Naive B cell (primary cell): ENCODE measurements at regions not wholly inside any gene's neighbourhood (a gene's known extent, or its start where the extent isn't known, plus 50 kb on each side); places are given as distances from the start of the nearest gene placed in this dataset.

ENCODE experiments used
- ATAC-seq, 2 donors: fragments of 150-1000 bp; cut with Tn5 transposase; 2 replicates each; pipeline ENCODE4 v1.10.0; 2021; ENCODE audit warnings: low read depth in 2 of 2, mild to moderate bottlenecking in 2 of 2, moderate library complexity in 2 of 2
- DNase-seq: peaks from one replicate; pipeline ENCODE4 v3.0.0; 2022
- H3K27ac Mint-ChIP-seq, 6 donors: one replicate each; pipeline ENCODE4 v1.8.0; 2020 to 2022; ENCODE audit warnings: mild to moderate bottlenecking in 6 of 6, mixed read lengths in 6 of 6, moderate library complexity in 5 of 6, inconsistent platforms in 2 of 6
- H3K27me3 Mint-ChIP-seq, 3 donors: one replicate each; pipeline ENCODE4 v1.8.0; 2021 to 2022; ENCODE audit warnings: mixed read lengths in 3 of 3, mild to moderate bottlenecking in 1 of 3
- H3K36me3 Mint-ChIP-seq, 2 donors: one replicate each; pipeline ENCODE4 v1.8.0; 2020 to 2022; ENCODE audit warnings: mixed read lengths in 2 of 2, inconsistent platforms in 1 of 2, mild to moderate bottlenecking in 1 of 2
- H3K4me1 Mint-ChIP-seq, 3 donors: one replicate each; pipeline ENCODE4 v1.8.0; 2020 to 2022; ENCODE audit warnings: mixed read lengths in 3 of 3, inconsistent platforms in 1 of 3, mild to moderate bottlenecking in 1 of 3, moderate library complexity in 1 of 3
- H3K4me3 Mint-ChIP-seq, 8 donors: one replicate each; pipeline ENCODE4 v1.8.0; 2020 to 2022; ENCODE audit warnings: mild to moderate bottlenecking in 8 of 8, mixed read lengths in 8 of 8, moderate library complexity in 8 of 8, inconsistent platforms in 2 of 8
- H3K9me3 Mint-ChIP-seq, 7 donors: one replicate each; pipeline ENCODE4 v1.8.0; 2020 to 2022; ENCODE audit warnings: mixed read lengths in 7 of 7, mild to moderate bottlenecking in 5 of 7, inconsistent platforms in 2 of 7, moderate library complexity in 1 of 7

DNA sequence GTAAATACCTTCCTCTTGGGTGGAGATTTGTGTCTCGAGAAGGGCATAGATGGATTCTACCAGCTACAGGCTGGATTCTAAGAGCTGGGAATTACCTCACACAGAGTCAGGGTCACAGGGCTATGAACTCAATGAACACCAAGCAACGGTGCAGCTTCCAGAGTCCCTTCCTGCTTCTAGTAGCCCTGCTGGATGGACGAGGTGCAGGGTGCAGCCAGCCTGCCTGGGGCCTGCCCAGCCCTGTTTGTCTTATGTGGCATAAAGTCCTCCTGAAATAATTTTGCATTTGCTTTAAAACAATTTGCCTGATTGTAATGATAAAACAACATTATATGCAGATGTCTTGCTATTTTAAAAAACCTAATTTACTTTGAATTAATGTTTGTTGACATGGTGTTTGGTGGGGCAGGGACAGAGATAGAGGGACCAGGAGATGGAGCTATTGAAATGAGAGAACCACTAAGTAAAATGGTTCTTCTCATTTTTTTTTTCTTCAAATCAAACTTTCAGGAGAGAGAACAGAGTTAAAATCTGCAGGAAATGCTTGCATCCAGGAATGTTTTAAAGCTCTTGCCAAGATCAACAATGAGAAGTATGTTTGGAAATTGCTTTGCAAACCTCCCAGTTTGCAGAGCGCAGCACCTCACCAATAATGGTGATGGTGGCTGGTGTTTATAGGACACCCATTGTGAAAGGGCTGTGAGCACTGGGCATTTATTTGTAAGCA lies 305.4 kb upstream of the PODXL start:
- DNase-seq: no peak
- no peak for ATAC-seq
- H3K36me3 Mint-ChIP-seq: no peaks in the 10 kb centered on the region
- no peaks in the 10 kb centered on the region for H3K4me1 Mint-ChIP-seq
- no peak overlapping the region for H3K27ac Mint-ChIP-seq
- H3K27me3 Mint-ChIP-seq: no peaks in the 10 kb centered on the region
- H3K4me3 Mint-ChIP-seq: no peak overlapping the region
- no peaks in the 10 kb centered on the region for H3K9me3 Mint-ChIP-seq

DNA sequence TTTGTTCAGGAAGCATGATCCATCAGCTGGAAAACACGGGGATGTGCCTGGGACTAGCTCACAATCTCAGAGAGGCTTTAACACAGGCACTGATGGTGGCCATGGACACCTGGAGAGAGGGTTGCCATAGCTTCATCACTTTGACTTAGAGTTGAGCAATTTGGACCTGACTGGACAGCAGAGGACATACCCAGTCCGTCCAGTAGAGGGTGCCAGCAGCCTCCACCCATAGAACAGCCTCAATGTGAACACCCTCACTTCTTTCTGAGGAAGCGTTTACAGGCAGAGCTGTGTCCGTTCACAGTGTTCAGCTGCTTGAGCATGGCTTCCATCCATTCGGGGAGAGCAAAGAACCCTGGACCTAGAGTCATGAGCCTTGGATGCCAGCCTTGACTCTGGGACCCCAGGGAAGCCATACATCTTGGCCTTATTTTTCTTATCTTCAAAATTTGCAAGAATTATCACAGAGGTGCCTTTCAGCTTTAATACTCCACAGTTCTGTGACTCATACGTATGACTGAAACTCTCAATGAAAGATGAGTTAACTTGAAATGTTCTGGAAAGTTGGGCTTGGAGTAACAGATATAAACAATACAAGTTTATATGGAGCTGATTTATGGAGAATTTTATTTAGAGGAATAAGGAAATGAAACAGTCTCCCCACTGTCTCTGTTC lies 302.9 kb upstream of the PODXL start:
- no peaks in the 10 kb centered on the region for H3K4me1 Mint-ChIP-seq
- no peak overlapping the region for H3K27ac Mint-ChIP-seq
- ATAC-seq (no peak), DNase-seq (no peak)
- no peaks in the 10 kb centered on the region for H3K27me3 Mint-ChIP-seq
- H3K36me3 Mint-ChIP-seq: peaks cover 0 to 5% of the 10 kb centered on the region in 2 donors
- peaks cover 3 to 18% (median 10%) of the 10 kb centered on the region in 7 donors for H3K9me3 Mint-ChIP-seq
- no peak overlapping the region for H3K4me3 Mint-ChIP-seq

DNA sequence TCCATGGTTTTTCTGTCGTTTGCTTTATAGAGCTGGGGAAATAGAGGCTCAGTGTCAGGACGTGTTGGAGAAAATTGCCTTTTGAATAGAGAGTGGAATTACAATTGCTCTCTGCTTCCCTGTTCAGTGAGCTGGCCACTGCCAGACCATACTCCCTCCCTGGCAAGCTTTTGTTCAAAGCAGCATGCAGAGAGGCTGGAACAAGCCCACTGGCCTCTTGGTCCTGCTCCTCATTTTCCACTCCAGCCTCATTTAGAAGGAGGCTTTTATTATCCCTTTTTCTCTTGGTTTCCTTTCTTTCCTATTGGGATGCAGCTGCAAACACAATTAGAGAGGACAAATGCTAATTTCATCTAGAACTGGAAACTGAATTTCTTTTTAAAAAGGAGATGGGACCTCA lies 302.2 kb upstream of the PODXL start:
- Mint-ChIP-seq H3K4me3 (no peak overlapping the region), H3K4me1 (no peaks in the 10 kb centered on the region), H3K27ac (no peak overlapping the region), H3K9me3 (peaks cover 3 to 24% (median 14%) of the 10 kb centered on the region in 7 donors), H3K36me3 (peaks cover 0 to 5% of the 10 kb centered on the region in 2 donors), H3K27me3 (peaks cover 0 to 3% (median 0%) of the 10 kb centered on the region in 3 donors)
- ATAC-seq (no peak), DNase-seq (no peak)

DNA sequence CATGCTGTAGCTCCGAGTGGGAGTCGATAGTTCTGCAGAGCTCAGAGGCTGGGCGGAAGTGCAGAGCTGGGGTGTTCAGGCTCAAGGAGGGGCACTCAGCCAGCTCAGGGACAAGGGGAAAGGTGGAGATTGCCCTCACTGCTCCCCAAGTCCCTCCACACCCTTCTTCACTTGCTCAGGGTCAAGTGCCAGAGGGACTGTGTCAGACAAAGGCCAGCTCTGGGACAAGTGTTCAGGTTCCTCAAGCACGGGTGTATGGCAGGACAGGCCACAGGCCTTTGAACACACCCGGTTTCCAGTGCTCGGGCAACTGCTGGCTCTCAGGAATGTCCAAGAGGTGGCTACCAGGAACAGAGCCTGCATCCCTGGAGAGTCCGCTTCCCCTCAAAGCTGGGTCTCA lies 293.0 kb upstream of the PODXL start:
- DNase-seq: no peak
- peaks cover 0 to 15% (median 10%) of the 10 kb centered on the region in 7 donors for H3K9me3 Mint-ChIP-seq
- no peaks in the 10 kb centered on the region for H3K36me3 Mint-ChIP-seq
- no peaks in the 10 kb centered on the region for H3K4me1 Mint-ChIP-seq
- H3K27me3 Mint-ChIP-seq: peaks cover 5 to 26% (median 11%) of the 10 kb centered on the region in 3 donors
- no peak for ATAC-seq
- H3K4me3 Mint-ChIP-seq: no peak overlapping the region
- H3K27ac Mint-ChIP-seq: no peak overlapping the region

DNA sequence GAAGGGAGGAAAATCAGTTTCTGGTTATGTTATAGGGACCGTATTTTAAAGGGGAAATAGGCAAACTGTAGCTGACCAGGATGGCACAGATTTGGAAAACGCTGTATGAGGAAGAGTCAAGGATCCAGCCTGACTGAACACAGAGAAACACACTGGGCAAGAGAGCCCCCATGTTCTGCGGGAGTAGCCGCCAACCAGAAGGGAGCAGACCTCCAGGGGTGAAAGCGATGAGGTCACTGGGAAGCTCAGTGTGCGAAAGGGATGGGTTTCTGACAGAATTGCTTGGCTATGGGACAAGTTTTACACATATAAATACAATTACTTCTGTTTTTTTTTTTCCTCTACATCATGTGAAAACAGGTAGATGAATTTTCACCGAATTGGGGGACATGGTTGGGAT lies 291.6 kb upstream of the PODXL start:
- no peak overlapping the region for H3K4me3 Mint-ChIP-seq
- H3K27ac Mint-ChIP-seq: peak overlapping the region in 1 of 6 donors; percentile 25
- peaks cover 5 to 26% (median 5%) of the 10 kb centered on the region in 3 donors for H3K27me3 Mint-ChIP-seq
- H3K4me1 Mint-ChIP-seq: no peaks in the 10 kb centered on the region
- ATAC-seq: no peak
- DNase-seq: no peak
- H3K9me3 Mint-ChIP-seq: peaks cover 0 to 9% (median 0%) of the 10 kb centered on the region in 7 donors
- H3K36me3 Mint-ChIP-seq: no peaks in the 10 kb centered on the region

DNA sequence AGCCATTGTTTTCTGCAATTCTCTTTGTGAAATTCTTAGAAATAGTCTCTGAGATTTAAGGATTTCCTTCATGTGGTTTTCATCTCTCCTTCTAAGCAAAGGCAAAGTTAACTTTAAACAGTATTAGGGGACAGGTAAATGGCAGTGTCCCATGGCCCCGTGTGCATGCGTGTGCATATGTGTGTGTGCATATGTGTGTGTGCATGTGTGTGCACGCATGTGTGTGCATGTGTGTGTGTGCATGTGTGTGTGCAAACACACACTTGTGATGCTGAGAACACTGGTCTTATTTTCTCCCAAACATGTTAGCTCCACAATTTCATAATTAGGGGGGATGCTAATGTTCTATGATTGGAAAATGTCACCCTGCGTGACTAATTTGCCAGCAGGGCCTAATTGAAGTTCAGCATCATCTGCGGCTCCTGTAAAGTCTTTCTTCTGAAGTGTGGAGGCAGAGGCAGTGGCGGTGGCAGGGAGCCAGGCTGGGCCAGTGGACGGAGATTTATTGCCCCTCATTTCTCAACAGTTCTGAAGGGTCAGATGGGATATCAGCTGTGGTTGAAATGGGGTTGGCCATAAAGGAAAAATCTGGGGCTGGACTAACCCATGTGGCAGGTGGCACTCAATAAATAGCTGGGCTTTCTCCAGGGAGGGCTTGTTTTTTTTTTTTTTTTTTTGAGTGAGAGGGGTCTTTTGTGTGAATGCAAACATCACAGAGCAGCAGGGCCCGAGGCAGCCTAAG lies 289.3 kb upstream of the PODXL start:
- H3K36me3 Mint-ChIP-seq: no peaks in the 10 kb centered on the region
- H3K27ac Mint-ChIP-seq: no peak overlapping the region
- DNase-seq (no peak), ATAC-seq (no peak)
- H3K27me3 Mint-ChIP-seq: peaks cover 5 to 26% (median 5%) of the 10 kb centered on the region in 3 donors
- H3K4me3 Mint-ChIP-seq: no peak overlapping the region
- H3K9me3 Mint-ChIP-seq: peaks cover 0 to 8% (median 0%) of the 10 kb centered on the region in 7 donors
- no peaks in the 10 kb centered on the region for H3K4me1 Mint-ChIP-seq

DNA sequence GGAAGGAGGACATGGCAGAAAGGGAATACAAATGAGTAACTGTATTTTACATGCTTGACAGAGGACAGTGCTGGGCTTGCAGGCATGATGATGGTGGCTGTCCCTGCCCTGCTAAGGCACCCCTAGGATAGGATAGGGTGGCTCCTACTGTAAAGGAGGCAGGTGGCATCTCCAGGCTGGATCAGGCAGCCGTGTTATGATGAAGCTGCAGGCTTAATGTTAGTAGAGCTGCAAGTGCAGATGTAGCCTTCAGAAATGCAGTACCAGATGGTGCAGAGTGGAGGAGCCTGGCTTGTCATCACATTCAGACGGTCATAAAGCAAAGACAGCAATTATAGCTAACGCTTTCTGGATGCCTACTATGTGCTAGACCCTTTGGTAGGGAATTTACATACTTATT lies 287.9 kb upstream of the PODXL start:
- H3K27ac Mint-ChIP-seq: no peak overlapping the region
- H3K36me3 Mint-ChIP-seq: no peaks in the 10 kb centered on the region
- no peak overlapping the region for H3K4me3 Mint-ChIP-seq
- ATAC-seq: no peak
- no peaks in the 10 kb centered on the region for H3K4me1 Mint-ChIP-seq
- no peak for DNase-seq
- peaks cover 5 to 26% (median 5%) of the 10 kb centered on the region in 3 donors for H3K27me3 Mint-ChIP-seq
- peaks cover 0 to 8% (median 0%) of the 10 kb centered on the region in 7 donors for H3K9me3 Mint-ChIP-seq

DNA sequence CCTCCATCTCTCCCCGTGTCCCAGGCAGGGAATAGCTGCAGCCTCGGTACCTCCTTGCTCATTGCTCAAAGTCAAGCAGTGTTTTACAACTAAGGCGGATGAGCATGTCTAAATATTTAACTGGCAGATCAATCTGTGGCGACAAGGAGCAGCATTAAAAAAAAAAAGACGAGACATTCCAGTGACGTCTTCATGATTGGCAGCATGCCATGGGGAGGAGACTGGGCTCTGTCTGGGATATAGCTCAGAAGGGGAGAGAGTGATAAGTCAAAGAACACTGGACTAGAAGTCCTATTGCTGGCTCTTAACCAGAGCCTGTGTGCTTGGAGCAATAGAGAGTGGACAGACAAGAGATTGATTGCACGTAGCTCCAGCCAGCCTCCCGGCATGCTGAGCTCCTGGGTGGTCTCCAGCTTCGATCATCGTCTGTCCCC lies 287.5 kb upstream of the PODXL start:
- H3K4me3 Mint-ChIP-seq: no peak overlapping the region
- no peak overlapping the region for H3K27ac Mint-ChIP-seq
- DNase-seq (no peak), ATAC-seq (no peak)
- no peaks in the 10 kb centered on the region for H3K4me1 Mint-ChIP-seq
- H3K9me3 Mint-ChIP-seq: peaks cover 0 to 8% (median 0%) of the 10 kb centered on the region in 7 donors
- H3K27me3 Mint-ChIP-seq: peaks cover 5 to 26% (median 5%) of the 10 kb centered on the region in 3 donors
- H3K36me3 Mint-ChIP-seq: no peaks in the 10 kb centered on the region

DNA sequence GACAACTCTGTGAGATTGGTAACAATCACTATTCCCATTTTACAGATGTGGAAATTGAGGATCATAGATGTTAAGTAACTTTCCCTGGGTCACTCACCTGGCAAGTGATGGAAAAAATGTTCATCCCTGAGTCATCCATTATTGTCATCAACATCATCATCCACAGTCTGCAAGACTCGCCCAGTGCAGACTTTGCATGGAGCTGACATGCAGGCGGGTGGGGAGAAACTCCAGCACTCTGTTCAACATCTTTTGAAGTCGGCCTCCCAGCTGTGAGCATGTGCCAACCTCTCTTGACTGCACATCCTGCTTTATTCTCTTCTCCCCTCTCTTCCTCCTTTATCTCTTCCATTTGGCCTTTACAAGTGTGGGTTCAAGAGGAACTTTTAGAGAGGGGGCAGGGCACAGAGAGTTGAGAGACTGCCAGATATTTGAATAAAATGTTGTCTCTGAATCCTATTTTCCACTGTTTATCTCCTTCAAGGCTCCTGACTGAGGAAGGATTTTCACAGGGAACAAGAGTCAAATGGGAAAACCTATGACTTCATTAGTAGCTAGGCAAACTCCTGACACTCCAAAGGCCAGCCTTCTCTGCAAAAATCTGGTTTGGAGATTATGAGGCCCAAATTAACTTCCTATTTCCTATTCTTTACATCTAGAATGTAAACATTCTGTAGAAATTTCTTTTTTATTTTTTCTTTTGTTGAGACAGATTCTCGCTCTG lies 283.7 kb upstream of the PODXL start:
- Mint-ChIP-seq H3K27ac (no peak overlapping the region), H3K4me3 (no peak overlapping the region), H3K27me3 (peaks cover 0 to 6% (median 0%) of the 10 kb centered on the region in 3 donors), H3K9me3 (peaks cover 0 to under 1% (median 0%) of the 10 kb centered on the region in 7 donors), H3K36me3 (no peaks in the 10 kb centered on the region), H3K4me1 (no peaks in the 10 kb centered on the region)
- ATAC-seq (no peak), DNase-seq (no peak)

DNA sequence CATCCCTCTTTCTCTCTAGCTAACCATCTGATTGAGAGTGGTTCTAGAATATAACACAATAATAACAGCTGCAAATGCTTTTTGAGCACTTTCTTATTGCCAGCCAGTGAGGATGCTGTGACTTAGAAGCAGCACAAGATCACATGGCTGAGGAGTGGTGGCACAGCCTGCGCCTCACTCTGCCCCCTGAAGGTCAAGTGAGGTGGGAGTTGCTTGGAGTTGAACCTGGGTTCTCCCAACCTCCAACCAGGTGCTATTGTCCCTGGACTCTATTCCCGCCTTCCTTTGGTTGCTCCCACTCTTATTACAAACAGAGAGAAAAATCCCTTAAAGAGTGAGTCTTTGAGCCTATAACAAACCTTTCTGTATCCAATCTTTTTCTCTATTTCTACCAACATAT lies 280.3 kb upstream of the PODXL start:
- DNase-seq: no peak
- Mint-ChIP-seq H3K9me3 (peaks cover 0 to 1% (median 0%) of the 10 kb centered on the region in 7 donors), H3K36me3 (no peaks in the 10 kb centered on the region), H3K4me1 (no peaks in the 10 kb centered on the region), H3K27me3 (peaks cover 0 to 8% (median 6%) of the 10 kb centered on the region in 3 donors), H3K27ac (no peak overlapping the region), H3K4me3 (peak overlapping the region in 1 of 8 donors; percentile 45)
- ATAC-seq: no peak

DNA sequence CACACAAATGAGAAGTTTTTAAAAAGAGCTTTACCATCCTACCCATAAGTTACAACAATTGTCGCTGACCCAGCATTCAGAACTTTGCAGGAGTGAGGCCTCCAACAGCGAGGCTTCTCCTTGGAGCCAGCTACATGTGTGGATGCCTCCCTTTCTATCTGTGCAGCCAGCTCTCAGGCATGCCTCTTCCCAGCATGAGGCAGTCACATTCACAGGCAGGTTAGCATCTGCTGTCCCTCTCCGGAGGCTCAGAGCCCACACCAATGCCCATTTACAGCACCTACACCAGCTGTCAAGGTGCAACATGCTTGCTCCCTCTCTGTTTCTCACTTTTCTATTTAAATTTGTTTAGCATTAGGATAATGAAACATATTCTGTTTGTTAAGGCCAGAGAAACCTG lies 278.7 kb upstream of the PODXL start:
- no peak for DNase-seq
- Mint-ChIP-seq H3K27ac (no peak overlapping the region), H3K36me3 (no peaks in the 10 kb centered on the region), H3K4me3 (no peak overlapping the region), H3K4me1 (no peaks in the 10 kb centered on the region), H3K27me3 (peaks cover 4 to 14% (median 10%) of the 10 kb centered on the region in 3 donors), H3K9me3 (peaks cover 0 to 1% (median 0%) of the 10 kb centered on the region in 7 donors)
- no peak for ATAC-seq

DNA sequence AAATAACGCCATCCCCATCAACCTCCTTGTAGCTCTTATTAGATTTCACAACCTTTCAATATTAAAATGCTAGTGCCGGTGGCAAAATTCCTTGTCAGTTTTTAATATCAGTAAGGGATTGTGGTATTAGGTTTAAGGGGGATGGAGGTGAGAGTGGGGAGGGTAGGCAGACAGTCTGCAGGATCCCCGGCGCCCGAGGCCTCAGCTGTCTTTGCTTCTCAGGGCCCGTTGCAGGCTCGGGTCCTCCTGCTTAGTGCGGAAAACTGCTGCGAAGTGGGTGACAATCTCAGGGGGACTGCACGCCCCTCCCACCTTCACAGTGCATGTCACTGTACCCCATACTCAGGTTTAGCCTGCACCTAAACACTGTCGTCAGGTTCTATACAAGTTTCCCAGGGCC lies 274.3 kb upstream of the PODXL start:
- H3K4me3 Mint-ChIP-seq: no peak overlapping the region
- DNase-seq (no peak), ATAC-seq (no peak)
- H3K4me1 Mint-ChIP-seq: no peaks in the 10 kb centered on the region
- H3K27me3 Mint-ChIP-seq: peaks cover 4 to 23% (median 22%) of the 10 kb centered on the region in 3 donors
- no peak overlapping the region for H3K27ac Mint-ChIP-seq
- no peaks in the 10 kb centered on the region for H3K36me3 Mint-ChIP-seq
- H3K9me3 Mint-ChIP-seq: peaks cover 0 to 8% (median 4%) of the 10 kb centered on the region in 7 donors

DNA sequence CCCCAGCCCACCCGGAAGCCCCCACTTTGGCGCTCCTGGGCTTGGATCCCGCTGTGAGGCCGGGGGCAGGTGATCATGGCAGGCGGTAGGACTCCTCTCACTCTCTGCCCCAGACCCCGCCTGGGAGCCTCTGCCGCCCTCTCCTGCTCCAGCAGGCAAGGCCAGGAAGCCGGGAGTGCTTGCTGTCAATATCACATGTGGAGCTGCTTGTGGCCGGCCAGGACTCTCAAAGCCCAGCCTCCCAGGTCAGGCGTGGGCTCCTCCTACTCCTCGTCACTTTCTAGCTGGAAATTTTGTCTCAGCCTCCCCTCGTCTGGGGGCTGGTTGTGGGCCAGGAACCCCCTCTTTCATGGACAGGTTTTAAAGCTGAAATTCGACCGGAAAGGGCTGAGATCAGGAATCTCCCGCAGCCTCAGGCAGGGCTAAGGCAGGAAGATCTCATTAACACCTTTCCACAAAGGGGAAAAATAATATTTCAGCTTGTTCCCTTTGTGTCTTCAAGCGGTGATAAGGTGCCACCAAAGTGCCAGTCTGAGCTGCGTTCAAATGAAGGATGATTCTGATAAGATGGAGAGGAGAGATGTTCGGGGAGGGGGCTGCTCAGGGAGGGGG lies 273.6 kb upstream of the PODXL start:
- Mint-ChIP-seq H3K4me1 (no peaks in the 10 kb centered on the region), H3K27ac (no peak overlapping the region), H3K4me3 (no peak overlapping the region)

More for the DNA sequence above, 273.6 kb upstream of the PODXL start:
- ATAC-seq (no peak), DNase-seq (no peak)
- no peaks in the 10 kb centered on the region for H3K36me3 Mint-ChIP-seq
- peaks cover 4 to 23% (median 22%) of the 10 kb centered on the region in 3 donors for H3K27me3 Mint-ChIP-seq
- H3K9me3 Mint-ChIP-seq: peaks cover 0 to 8% (median 4%) of the 10 kb centered on the region in 7 donors
